Peyer's patch (tissue), 4 donors: ENCODE measurements at regions not wholly inside any gene's neighbourhood (a gene's known extent, or its start where the extent isn't known, plus 50 kb on each side); places are given as distances from the start of the nearest gene placed in this dataset.

Experiments
- DNase-seq, 3 donors: peaks; one replicate each; pipeline ENCODE4 v3.0.0-alpha.2; 2017 to 2019
- H3K27ac ChIP-seq, 4 donors: fragments of 200-600 bp; sonication (generic); one replicate each; pipeline ENCODE4 v1.5.1; 2016 to 2019
- H3K27me3 ChIP-seq, 2 donors: fragments of 200-600 bp; sonication (generic); one replicate each; pipeline ENCODE4 v1.5.1; 2019
- H3K36me3 ChIP-seq, 3 donors: fragments of 200-600 bp; sonication (generic); one replicate each; pipeline ENCODE4 v1.5.1; 2016 to 2019
- H3K4me1 ChIP-seq, 4 donors: fragments of 200-600 bp; sonication (generic); one replicate each; pipeline ENCODE4 v1.5.1; 2016 to 2019
- H3K4me3 ChIP-seq, 4 donors: fragments of 200-600 bp; sonication (generic); 1 replicate in 3 of 4; 2 replicates in 1 of 4; pipeline ENCODE4 v1.5.1; 2016 to 2019; ENCODE audit warnings: mild to moderate bottlenecking in 1 of 4
- H3K9me3 ChIP-seq, 4 donors: fragments of 200-600 bp; sonication (generic); one replicate each; pipeline ENCODE4 v1.5.1; 2016 to 2019; ENCODE audit warnings: mild to moderate bottlenecking in 1 of 4
- POLR2A ChIP-seq, 2 donors: fragments of 450-650 bp; IDR thresholded peaks; one replicate each; pipeline ENCODE4 v1.5.1; 2017; ENCODE audit warnings: antibody characterized with exemption in 2 of 2, mild to moderate bottlenecking in 2 of 2, moderate library complexity in 2 of 2
- TF ChIP-seq, protein P1 (sequence below), 6 experiments: fragments of 450-650 bp in 4 of 6; fragments of 200-600 bp in 2 of 6; sonication (generic) in 1 of 6; IDR thresholded peaks; one replicate each; pipeline ENCODE4 v1.5.1; 2017 to 2019; ENCODE audit warnings: antibody characterized with exemption in 6 of 6, mild to moderate bottlenecking in 3 of 6, moderate library complexity in 1 of 6

DNA sequence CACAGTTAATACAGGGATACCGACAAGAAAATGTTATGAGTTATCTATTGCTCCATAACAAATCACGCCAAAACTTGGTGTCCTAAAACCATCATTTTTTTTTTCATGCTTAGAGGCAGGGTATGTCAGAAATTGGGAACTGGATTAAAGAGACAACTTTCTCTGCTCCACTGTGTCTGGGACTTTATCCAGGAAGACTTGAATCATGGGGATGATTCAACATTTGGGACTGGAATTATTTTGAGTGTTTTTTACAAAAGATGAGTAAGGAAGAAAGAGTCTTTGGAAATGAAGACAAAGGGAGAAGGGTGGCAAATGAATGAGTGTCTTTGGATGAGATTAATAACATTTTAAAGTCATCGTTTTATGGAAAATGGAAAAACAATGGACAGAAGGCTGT is 1883.7 kb upstream of the C9orf72 start:
- Histone ChIP-seq H3K4me3 (no peak overlapping the region), H3K27ac (no peak overlapping the region), H3K9me3 (no peaks in the 10 kb centered on the region), H3K27me3 (no peaks in the 10 kb centered on the region), H3K4me1 (no peaks in the 10 kb centered on the region), H3K36me3 (no peaks in the 10 kb centered on the region)
- no peak for DNase-seq
- TF ChIP-seq, protein P1, sequence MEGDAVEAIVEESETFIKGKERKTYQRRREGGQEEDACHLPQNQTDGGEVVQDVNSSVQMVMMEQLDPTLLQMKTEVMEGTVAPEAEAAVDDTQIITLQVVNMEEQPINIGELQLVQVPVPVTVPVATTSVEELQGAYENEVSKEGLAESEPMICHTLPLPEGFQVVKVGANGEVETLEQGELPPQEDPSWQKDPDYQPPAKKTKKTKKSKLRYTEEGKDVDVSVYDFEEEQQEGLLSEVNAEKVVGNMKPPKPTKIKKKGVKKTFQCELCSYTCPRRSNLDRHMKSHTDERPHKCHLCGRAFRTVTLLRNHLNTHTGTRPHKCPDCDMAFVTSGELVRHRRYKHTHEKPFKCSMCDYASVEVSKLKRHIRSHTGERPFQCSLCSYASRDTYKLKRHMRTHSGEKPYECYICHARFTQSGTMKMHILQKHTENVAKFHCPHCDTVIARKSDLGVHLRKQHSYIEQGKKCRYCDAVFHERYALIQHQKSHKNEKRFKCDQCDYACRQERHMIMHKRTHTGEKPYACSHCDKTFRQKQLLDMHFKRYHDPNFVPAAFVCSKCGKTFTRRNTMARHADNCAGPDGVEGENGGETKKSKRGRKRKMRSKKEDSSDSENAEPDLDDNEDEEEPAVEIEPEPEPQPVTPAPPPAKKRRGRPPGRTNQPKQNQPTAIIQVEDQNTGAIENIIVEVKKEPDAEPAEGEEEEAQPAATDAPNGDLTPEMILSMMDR (IDR thresholded peaks at IDR 0.05) = no peak
- TF ChIP-seq POLR2A (IDR thresholded peaks at IDR 0.05) = no peak

DNA sequence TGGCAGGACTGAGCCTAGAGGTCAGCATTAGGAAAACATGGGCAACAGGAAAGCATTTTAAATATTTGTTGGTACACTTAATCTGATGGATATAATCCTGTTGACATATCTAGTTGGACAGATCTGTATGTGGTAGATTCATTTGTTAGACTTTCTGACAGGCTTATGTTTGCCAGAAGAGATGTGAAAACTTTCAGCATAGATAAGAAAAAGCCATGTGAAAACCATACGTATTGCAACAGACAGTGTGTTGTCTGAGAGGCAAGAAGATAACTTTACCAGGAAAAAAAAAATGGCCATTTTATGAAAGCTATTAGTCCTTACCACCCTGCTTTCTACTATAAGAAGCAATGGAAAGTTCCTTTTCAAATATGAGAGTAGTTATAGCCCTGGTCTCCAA is 1902.2 kb upstream of the C9orf72 start:
- no peaks in the 10 kb centered on the region for H3K9me3 ChIP-seq
- H3K36me3 ChIP-seq = no peaks in the 10 kb centered on the region
- TF ChIP-seq POLR2A (IDR thresholded peaks at IDR 0.05) = no peak
- TF ChIP-seq, protein P1 (IDR thresholded peaks at IDR 0.05) = no peak
- H3K4me1 ChIP-seq = no peaks in the 10 kb centered on the region
- DNase-seq = no peak
- H3K27ac ChIP-seq = no peak overlapping the region
- no peak overlapping the region for H3K4me3 ChIP-seq
- H3K27me3 ChIP-seq = no peaks in the 10 kb centered on the region

DNA sequence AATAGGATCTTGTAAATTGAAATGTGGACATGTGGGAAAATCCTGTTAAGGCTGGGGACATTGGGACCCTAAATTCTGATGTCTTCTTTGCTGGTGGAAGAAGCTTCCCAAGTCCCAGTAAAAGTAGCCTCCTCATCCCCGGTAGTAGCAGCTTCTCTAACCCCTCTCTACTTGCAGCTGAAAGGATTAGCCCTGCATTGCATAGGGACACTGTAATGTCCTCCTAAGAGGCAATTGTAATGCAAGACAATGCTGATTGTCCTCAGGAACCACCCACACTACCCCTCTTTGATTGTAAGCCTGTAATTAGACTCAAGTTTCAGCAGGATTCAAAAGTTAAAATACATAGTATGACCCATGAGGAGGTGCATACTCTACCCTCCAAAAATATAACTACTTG is 1938.4 kb upstream of the C9orf72 start:
- H3K27me3 ChIP-seq = no peaks in the 10 kb centered on the region
- no peak overlapping the region for H3K4me3 ChIP-seq
- no peaks in the 10 kb centered on the region for H3K4me1 ChIP-seq
- no peaks in the 10 kb centered on the region for H3K9me3 ChIP-seq
- DNase-seq = no peak
- TF ChIP-seq POLR2A (IDR thresholded peaks at IDR 0.05) = no peak
- TF ChIP-seq, protein P1 (IDR thresholded peaks at IDR 0.05) = no peak
- no peaks in the 10 kb centered on the region for H3K36me3 ChIP-seq
- no peak overlapping the region for H3K27ac ChIP-seq

DNA sequence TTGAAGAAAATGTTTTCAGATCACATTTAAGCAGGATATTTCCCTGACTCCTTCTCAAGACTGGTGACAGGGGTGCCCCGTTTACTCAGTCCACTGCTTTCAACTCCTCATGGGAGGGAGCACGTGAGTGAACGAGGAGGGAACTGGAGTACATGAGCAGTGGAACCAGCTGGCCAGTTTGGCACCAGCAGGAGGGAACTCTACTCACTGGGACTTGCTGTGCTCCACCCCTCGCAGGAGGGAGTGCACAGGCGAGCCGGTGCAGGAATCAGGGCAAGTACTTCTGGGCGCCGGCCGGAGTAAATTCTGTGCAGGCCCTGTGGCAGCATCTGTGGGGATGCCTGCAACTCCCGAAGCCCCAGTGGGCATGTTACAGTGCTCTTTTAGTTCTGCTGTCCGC is 1941.1 kb upstream of the C9orf72 start:
- no peaks in the 10 kb centered on the region for H3K36me3 ChIP-seq
- no peaks in the 10 kb centered on the region for H3K27me3 ChIP-seq
- DNase-seq = no peak
- no peak overlapping the region for H3K27ac ChIP-seq
- H3K4me1 ChIP-seq = no peaks in the 10 kb centered on the region
- no peak overlapping the region for H3K4me3 ChIP-seq
- H3K9me3 ChIP-seq = no peaks in the 10 kb centered on the region
- TF ChIP-seq, protein P1 (IDR thresholded peaks at IDR 0.05) = no peak
- no peak for TF ChIP-seq POLR2A (IDR thresholded peaks at IDR 0.05)

DNA sequence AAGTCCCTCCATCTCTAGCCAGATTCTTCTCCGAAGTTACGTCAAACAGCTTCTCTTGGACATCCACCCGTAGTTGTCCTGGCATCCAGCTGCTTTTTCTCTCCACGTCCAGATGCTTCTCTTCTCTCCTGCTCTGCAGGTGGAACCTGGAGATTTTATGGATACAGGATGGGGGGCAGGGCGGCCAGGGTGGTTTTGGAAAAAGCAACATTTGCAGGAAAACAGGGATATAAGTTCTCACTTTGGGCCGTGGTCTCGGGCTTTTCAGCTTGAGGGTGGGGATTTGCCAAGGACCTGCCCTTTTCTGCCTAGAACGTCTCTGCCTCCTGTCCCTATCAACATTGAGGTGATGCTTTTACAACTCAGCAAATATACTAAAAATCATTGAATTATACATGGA is 1941.6 kb upstream of the C9orf72 start:
- Histone ChIP-seq H3K27ac (no peak overlapping the region), H3K27me3 (no peaks in the 10 kb centered on the region)

More for the DNA sequence above, 1941.6 kb upstream of the C9orf72 start:
- no peak overlapping the region for H3K4me3 ChIP-seq
- no peaks in the 10 kb centered on the region for H3K36me3 ChIP-seq
- DNase-seq = no peak
- H3K4me1 ChIP-seq = no peaks in the 10 kb centered on the region
- H3K9me3 ChIP-seq = no peaks in the 10 kb centered on the region
- TF ChIP-seq, protein P1 (IDR thresholded peaks at IDR 0.05) = no peak
- TF ChIP-seq POLR2A (IDR thresholded peaks at IDR 0.05) = no peak
